H1 (cell line): ENCODE measurements at regions not wholly inside any gene's neighbourhood (a gene's known extent, or its start where the extent isn't known, plus 50 kb on each side); places are given as distances from the start of the nearest gene placed in this dataset.
A peak's percentile ranks its signal among the peaks of the same experiment; 100 is the strongest.

ENCODE experiments used
- CTCF ChIA-PET: fragments of 300-600 bp; sonication (Branson Sonifier 250); formaldehyde crosslinking; loops from one replicate; lab custom pipeline; 2021; ENCODE audit not compliant: partially characterized antibody; lab: Charles Lee
- POLR2A ChIA-PET: fragments of 300-600 bp; sonication (Branson Sonifier 250); formaldehyde crosslinking; loops from one replicate; lab custom pipeline; 2021; ENCODE audit warnings: inconsistent platforms; ENCODE audit not compliant: partially characterized antibody; lab: Charles Lee
- DNase-seq, 2 experiments: peaks; one replicate each; pipeline versions ENCODE4 v3.0.0 to v3.0.0-alpha.2; 2010 to 2022; ENCODE audit warnings: low spot score in 2 of 2, low read depth in 1 of 2, mixed read lengths in 1 of 2
- FAIRE-seq: peaks from 2 replicates; lab custom pipeline; 2011; peaks lifted over from hg19 to GRCh38; lab: Jason Lieb, UNC
- H2AFZ ChIP-seq: 2 replicates; pipeline ENCODE4 v1.8.1; 2012; ENCODE audit warnings: low read length, inconsistent platforms
- H2AK5ac ChIP-seq: 2 replicates; pipeline ENCODE4 v1.6.1; 2013; ENCODE audit warnings: low read depth, low read length
- H2BK120ac ChIP-seq: replicated peaks from 2 replicates; pipeline ENCODE3; 2013; ENCODE audit warnings: low read depth, low read length, inconsistent platforms
- H2BK12ac ChIP-seq: 2 replicates; pipeline ENCODE4 v1.6.1; 2013; ENCODE audit warnings: low read depth, low read length
- H2BK15ac ChIP-seq: 2 replicates; pipeline ENCODE4 v1.6.1; 2013; ENCODE audit warnings: low read length
- H2BK20ac ChIP-seq: 2 replicates; pipeline ENCODE4 v1.6.1; 2013; ENCODE audit warnings: low read length
- H2BK5ac ChIP-seq: 2 replicates; pipeline ENCODE4 v1.6.1; 2013; ENCODE audit warnings: low read depth, low read length
- H3K14ac ChIP-seq: 2 replicates; pipeline ENCODE4 v1.6.1; 2013; ENCODE audit warnings: inconsistent platforms; ENCODE audit not compliant: insufficient read length
- H3K18ac ChIP-seq: 2 replicates; pipeline ENCODE4 v1.6.1; 2013; ENCODE audit warnings: low read length; ENCODE audit errors: extremely low read depth
- H3K23ac ChIP-seq: 2 replicates; pipeline ENCODE4 v1.6.1; 2013; ENCODE audit warnings: inconsistent platforms; ENCODE audit not compliant: insufficient read length
- H3K23me2 ChIP-seq: 2 replicates; pipeline ENCODE4 v1.6.1; 2013; ENCODE audit warnings: low read depth, low read length
- H3K27ac ChIP-seq: 2 replicates; pipeline ENCODE4 v1.6.1; 2011; ENCODE audit warnings: low read depth, low read length, inconsistent platforms
- H3K27me3 ChIP-seq, 4 experiments: replicated peaks in 1 of 4; 1 replicate in 1 of 4; 2 replicates in 3 of 4; pipeline versions ENCODE4 v1.6.1 to v1.8.1; 2011 to 2013; ENCODE audit warnings: low read length in 3 of 4, mild to moderate bottlenecking in 3 of 4, inconsistent platforms in 2 of 4, mixed read lengths in 2 of 4, moderate library complexity in 1 of 4; ENCODE audit not compliant: control insufficient read depth in 3 of 4, insufficient read depth in 3 of 4; ENCODE audit errors: extremely low read depth in 1 of 4
- H3K36me3 ChIP-seq, 4 experiments: 2 replicates each; pipeline versions ENCODE4 v1.6.1 to v1.8.1; 2011 to 2013; ENCODE audit warnings: mild to moderate bottlenecking in 4 of 4, low read length in 3 of 4, moderate library complexity in 2 of 4, control low read depth in 1 of 4, inconsistent platforms in 1 of 4; ENCODE audit not compliant: insufficient read depth in 4 of 4, control insufficient read depth in 2 of 4
- H3K4ac ChIP-seq: replicated peaks from 2 replicates; pipeline ENCODE3; 2013; ENCODE audit warnings: low read length, low read depth, mixed read lengths, inconsistent platforms; ENCODE audit not compliant: insufficient read length
- H3K4me1 ChIP-seq, 4 experiments: replicated peaks in 1 of 4; 1 replicate in 1 of 4; 2 replicates in 3 of 4; pipeline versions ENCODE4 v1.6.1 to v1.8.1; 2011 to 2013; ENCODE audit warnings: low read length in 3 of 4, inconsistent platforms in 2 of 4, mixed read lengths in 1 of 4; ENCODE audit not compliant: insufficient read depth in 4 of 4, control insufficient read depth in 3 of 4
- H3K4me2 ChIP-seq, 2 experiments: 2 replicates each; pipeline versions ENCODE4 v1.6.1 to v1.8.1; 2011 to 2013; ENCODE audit warnings: low read depth in 2 of 2, low read length in 2 of 2, control low read depth in 1 of 2, inconsistent platforms in 1 of 2, mild to moderate bottlenecking in 1 of 2; ENCODE audit not compliant: insufficient read depth in 1 of 2
- H3K4me3 ChIP-seq, 4 experiments: fragments of 200-600, 300-600 bp in 1 of 4; sonication (generic), shearing (Covaris generic), sonication (Bioruptor Twin) in 1 of 4; 2 replicates each; pipeline versions ENCODE4 v1.5.1 to v1.8.1; 2011 to 2016; ENCODE audit warnings: low read length in 4 of 4, low read depth in 3 of 4, control low read depth in 2 of 4, inconsistent platforms in 2 of 4, mild to moderate bottlenecking in 2 of 4, mixed read lengths in 1 of 4, moderate library complexity in 1 of 4; ENCODE audit not compliant: insufficient read depth in 2 of 4; ENCODE audit errors: extremely low read depth in 1 of 4
- H3K56ac ChIP-seq: replicated peaks from 2 replicates; pipeline ENCODE3; 2013; ENCODE audit warnings: low read depth, mild to moderate bottlenecking, mixed read lengths, low read length, inconsistent platforms; ENCODE audit not compliant: insufficient read length
- H3K79me1 ChIP-seq: 2 replicates; pipeline ENCODE4 v1.6.1; 2013; ENCODE audit warnings: low read depth, low read length, control low read depth
- H3K79me2 ChIP-seq, 2 experiments: 2 replicates each; pipeline versions ENCODE4 v1.6.1 to v1.8.1; 2012 to 2013; ENCODE audit warnings: low read length in 2 of 2, mild to moderate bottlenecking in 2 of 2, inconsistent platforms in 1 of 2; ENCODE audit not compliant: insufficient read depth in 2 of 2, control insufficient read depth in 1 of 2
- H3K9ac ChIP-seq, 4 experiments: replicated peaks in 1 of 4; 1 replicate in 1 of 4; 2 replicates in 3 of 4; pipeline versions ENCODE4 v1.6.1 to v1.8.1; 2011 to 2013; ENCODE audit warnings: low read depth in 3 of 4, low read length in 3 of 4, control low read depth in 2 of 4, mild to moderate bottlenecking in 2 of 4, moderate library complexity in 2 of 4, inconsistent platforms in 1 of 4; ENCODE audit errors: extremely low read depth in 1 of 4
- H3K9me3 ChIP-seq, 2 experiments: 2 replicates each; pipeline versions ENCODE4 v1.6.1 to v1.8.1; 2012 to 2013; ENCODE audit warnings: mild to moderate bottlenecking in 2 of 2, moderate library complexity in 2 of 2, control low read depth in 1 of 2, inconsistent platforms in 1 of 2, low read depth in 1 of 2, low read length in 1 of 2, mixed read lengths in 1 of 2; ENCODE audit not compliant: insufficient read depth in 2 of 2
- H4K20me1 ChIP-seq, 2 experiments: replicated peaks in 1 of 2; 2 replicates each; pipeline versions ENCODE3 to v1.8.1; 2011 to 2013; ENCODE audit warnings: inconsistent platforms in 2 of 2, low read length in 2 of 2, mild to moderate bottlenecking in 1 of 2; ENCODE audit not compliant: insufficient read depth in 2 of 2, control insufficient read depth in 1 of 2
- H4K5ac ChIP-seq: 2 replicates; pipeline ENCODE4 v1.6.1; 2013; ENCODE audit warnings: low read length, low read depth, mixed read lengths, inconsistent platforms; ENCODE audit not compliant: insufficient read length
- H4K8ac ChIP-seq: 2 replicates; pipeline ENCODE4 v1.8.0; 2013; ENCODE audit warnings: mild to moderate bottlenecking, moderate library complexity, low read length, inconsistent platforms; ENCODE audit not compliant: insufficient read depth; ENCODE audit errors: extremely low read depth
- H4K91ac ChIP-seq: replicated peaks from 2 replicates; pipeline ENCODE3; 2013; ENCODE audit warnings: low read length, mixed read lengths, inconsistent platforms; ENCODE audit not compliant: insufficient read length
- BCL11A ChIP-seq, 2 experiments: IDR thresholded peaks; one replicate each; pipeline ENCODE4 v1.6.1; 2011; ENCODE audit warnings: low read depth in 2 of 2, low read length in 2 of 2, mild to moderate bottlenecking in 2 of 2
- BRCA1 ChIP-seq: IDR thresholded peaks from 2 replicates; pipeline ENCODE4 v1.6.1; 2012; ENCODE audit warnings: low read depth, low read length, improper control_type of control experiment
- CEBPB ChIP-seq: IDR thresholded peaks from 2 replicates; pipeline ENCODE4 v1.6.1; 2012; ENCODE audit warnings: low read depth, low read length
- CTCF ChIP-seq, 3 experiments: IDR thresholded peaks; 1 replicate in 2 of 3; 2 replicates in 1 of 3; pipeline versions ENCODE4 v1.5.1 to v1.6.1; 2011; ENCODE audit warnings: low read length in 3 of 3, mild to moderate bottlenecking in 3 of 3, inconsistent platforms in 2 of 3, low read depth in 1 of 3, moderate library complexity in 1 of 3; ENCODE audit not compliant: insufficient read depth in 1 of 3; ENCODE audit errors: control extremely low read depth in 1 of 3
- FOSL1 ChIP-seq: IDR thresholded peaks from 2 replicates; pipeline ENCODE4 v1.6.1; 2011; ENCODE audit warnings: mild to moderate bottlenecking, low read depth, low read length, moderate library complexity; ENCODE audit not compliant: insufficient read depth
- HDAC2 ChIP-seq, 2 experiments: fragments of 300-600 bp in 1 of 2; sonication (generic) in 1 of 2; IDR thresholded peaks; 2 replicates each; pipeline ENCODE4 v1.6.1; 2011 to 2012; ENCODE audit warnings: low read depth in 2 of 2, low read length in 2 of 2, mild to moderate bottlenecking in 2 of 2, moderate library complexity in 2 of 2, borderline replicate concordance in 1 of 2, inconsistent platforms in 1 of 2
- MAX ChIP-seq: IDR thresholded peaks from 2 replicates; pipeline ENCODE4 v1.6.1; 2012; ENCODE audit warnings: inconsistent platforms
- POLR2A ChIP-seq, 2 experiments: IDR thresholded peaks; 1 replicate in 1 of 2; 2 replicates in 1 of 2; pipeline ENCODE4 v1.6.1; 2011; ENCODE audit warnings: low read depth in 2 of 2, low read length in 2 of 2, mild to moderate bottlenecking in 2 of 2; ENCODE audit errors: control extremely low read depth in 1 of 2
- TAF1 ChIP-seq: IDR thresholded peaks from 2 replicates; pipeline ENCODE4 v1.6.1; 2011; ENCODE audit warnings: mild to moderate bottlenecking, low read depth, low read length
- whole genome bisulfite sequencing, 2 experiments: shearing (Covaris generic) in 1 of 2; methylation state at CpG; one replicate each; pipeline versions ENCODE4 v1.1.6 to v1.1.7; 2013 to 2015; ENCODE audit warnings: low lambda C conversion rate in 2 of 2, mixed read lengths in 2 of 2, inconsistent platforms in 1 of 2, low coverage in 1 of 2, missing lambda C conversion rate in 1 of 2; ENCODE audit not compliant: insufficient replicate concordance in 2 of 2, insufficient coverage in 1 of 2, insufficient read length in 1 of 2; ENCODE audit errors: extremely low coverage in 1 of 2, missing lambda C conversion rate in 1 of 2; 5-methylcytosine and 5-hydroxymethylcytosine counted together

DNA sequence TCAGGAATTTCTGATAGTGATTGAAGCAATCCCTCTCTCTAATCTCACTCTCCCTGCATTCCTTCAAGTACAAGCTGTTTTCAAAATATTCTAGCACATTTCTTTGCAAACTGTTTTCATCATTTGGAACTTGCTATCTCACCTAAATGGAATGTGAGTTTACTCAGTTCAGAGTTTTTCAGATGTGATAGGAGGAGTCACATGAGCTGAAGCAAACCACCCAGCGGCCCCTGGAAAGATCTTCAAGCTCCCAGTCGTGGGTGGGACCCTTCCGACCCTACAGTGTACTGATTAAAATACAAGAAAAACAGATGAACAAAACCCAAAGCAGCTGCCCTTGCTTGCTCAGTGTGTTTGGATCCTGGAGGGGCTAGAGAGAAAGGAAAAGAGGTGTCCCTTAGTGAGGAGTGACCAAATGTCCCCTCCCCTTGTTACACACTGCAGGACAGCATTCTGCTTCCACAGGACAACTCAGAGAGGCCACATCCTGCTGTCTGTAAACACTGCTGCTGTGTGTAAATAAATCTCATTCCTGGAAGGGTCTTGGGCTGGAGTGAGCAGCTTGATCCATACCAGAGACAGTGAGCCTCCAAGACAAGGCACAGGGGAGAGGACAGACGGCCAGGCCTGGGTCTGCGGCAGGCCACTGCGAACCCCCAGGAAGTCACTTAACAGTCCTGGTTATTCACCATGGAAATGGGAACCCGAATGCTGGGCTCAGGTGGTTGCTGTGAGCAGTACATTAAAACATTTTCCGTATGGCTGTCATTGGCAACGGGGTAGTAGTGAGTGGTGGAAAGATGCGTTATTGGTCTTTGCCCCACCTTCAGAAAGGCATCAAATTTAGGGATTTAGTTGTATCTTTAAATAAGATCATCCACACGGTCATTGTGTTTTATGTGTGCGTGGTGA, 229.2 kb downstream of the RHOU start:
- H4K5ac ChIP-seq, result no peak overlapping the region
- peak overlapping the region; percentile 69 for H2AFZ ChIP-seq
- H2BK12ac ChIP-seq, result 0 out of 2 replicates have a peak overlapping the region, but pooled peaks have one; percentile 81
- H3K23me2 ChIP-seq, result no peaks in the 10 kb centered on the region
- no peak overlapping the region for H2BK20ac ChIP-seq
- no peak overlapping the region for H2BK120ac ChIP-seq
- no peak overlapping the region for H3K14ac ChIP-seq
- peak overlapping the region; percentile 48; the same call in 1 of the 2 replicates for H4K8ac ChIP-seq
- no peak overlapping the region for H3K27ac ChIP-seq
- POLR2A ChIA-PET, result interaction anchor here (0.5 kb wide), 1 partner anchor 109 kb away, joined by 3 read pairs; no protein-coding TSS in a partner anchor
- no peak overlapping the region for H3K23ac ChIP-seq
- WGBS, 2 experiments, result 84% methylated on average over 12 of the region's 12 CpGs; no CpG with 5 or more reads in 1 of the 2 experiments
- H2BK5ac ChIP-seq, result peak overlapping the region; percentile 5; the same call in 1 of the 2 replicates
- H3K9ac ChIP-seq, result no peak overlapping the region
- no peak overlapping the region for H3K18ac ChIP-seq
- H3K79me1 ChIP-seq, result no peaks in the 10 kb centered on the region
- no peaks in the 10 kb centered on the region; a peak in 1 of 8 replicates for H3K36me3 ChIP-seq
- H4K91ac ChIP-seq, result no peak overlapping the region
- FAIRE-seq (no peak), DNase-seq (no peak)
- no peak overlapping the region for H3K4ac ChIP-seq
- no peaks in the 10 kb centered on the region for H4K20me1 ChIP-seq
- no peak overlapping the region for H3K4me2 ChIP-seq
- CTCF ChIA-PET, result no interaction called here
- no peaks in the 10 kb centered on the region for H3K79me2 ChIP-seq
- no peaks in the 10 kb centered on the region for H3K9me3 ChIP-seq
- H3K4me3 ChIP-seq, result no peak overlapping the region
- no peak overlapping the region for H2BK15ac ChIP-seq
- no peak overlapping the region for H3K56ac ChIP-seq
- no peaks in the 10 kb centered on the region for H3K27me3 ChIP-seq
- H2AK5ac ChIP-seq, result no peak overlapping the region
- peaks cover 0 to 6% (median 4%) of the 10 kb centered on the region in 4 experiments; a peak in 4 of 7 replicates for H3K4me1 ChIP-seq
- TF ChIP-seq TAF1 (no peak), MAX (no peak), HDAC2 (IDR thresholded peaks at IDR 0.05; ENCODE audit: borderline replicate concordance in 1 of 2, low read depth in 2 of 2, low read length in 2 of 2) (no peak), POLR2A (IDR thresholded peaks at IDR 0.05; ENCODE audit: control extremely low read depth in 1 of 2, low read depth in 2 of 2, low read length in 2 of 2) (no peak), FOSL1 (no peak), CEBPB (no peak), BRCA1 (no peak), BCL11A (IDR thresholded peaks at IDR 0.05; ENCODE audit: low read depth in 2 of 2, low read length in 2 of 2) (no peak), CTCF (IDR thresholded peaks at IDR 0.05; ENCODE audit: control extremely low read depth in 1 of 3, insufficient read depth in 1 of 3, low read depth in 1 of 3, low read length in 3 of 3) (no peak)
